ENCODE measurements at regions not wholly inside any gene's neighbourhood (a gene's known extent, or its start where the extent isn't known, plus 50 kb on each side); places are given as distances from the start of the nearest gene placed in this dataset.

GRCh38 chr12:103196467-103196866, 239.0 kb downstream of the ASCL1 start:
- TF ChIP-seq SP1 (IDR thresholded peaks at IDR 0.05; ENCODE audit: low read depth) (no peak), CTCF (IDR thresholded peaks at IDR 0.05 in 2 of 3, conservative IDR thresholded peaks at IDR 0.05 in 1 of 3; ENCODE audit: borderline replicate concordance in 1 of 3, insufficient read depth in 1 of 3, low read depth in 2 of 3, low read length in 2 of 3) (no peak), YY1 (IDR thresholded peaks at IDR 0.05; ENCODE audit: extremely low read depth, insufficient replicate concordance, low read depth, low read length) (no peak), JUND (IDR thresholded peaks at IDR 0.05) (no peak), EZH2 (IDR thresholded peaks at IDR 0.05) (no peak), POLR2A (IDR thresholded peaks at IDR 0.05; ENCODE audit: borderline replicate concordance, extremely low read depth, insufficient read depth, insufficient read length) (no peak), RAD21 (IDR thresholded peaks at IDR 0.05; ENCODE audit: low read depth) (no peak), ATF3 (IDR thresholded peaks at IDR 0.05) (no peak), EZH2phosphoT487 (IDR thresholded peaks at IDR 0.05; ENCODE audit: borderline replicate concordance) (no peak), REST (IDR thresholded peaks at IDR 0.05; ENCODE audit: low read depth) (no peak)

Measured in HCT116 (cell line).